ENCODE measurements at regions not wholly inside any gene's neighbourhood (a gene's known extent, or its start where the extent isn't known, plus 50 kb on each side); places are given as distances from the start of the nearest gene placed in this dataset.
"Not testable (repeated sequence)": the region's sequence is repeated elsewhere in the genome, so short reads cannot be mapped to it uniquely, and the experiment has no call there.

GRCh38 chr12:8325145-8325839, 97.9 kb upstream of the FAM90A1 start:
- TF ChIP-seq, protein P1, sequence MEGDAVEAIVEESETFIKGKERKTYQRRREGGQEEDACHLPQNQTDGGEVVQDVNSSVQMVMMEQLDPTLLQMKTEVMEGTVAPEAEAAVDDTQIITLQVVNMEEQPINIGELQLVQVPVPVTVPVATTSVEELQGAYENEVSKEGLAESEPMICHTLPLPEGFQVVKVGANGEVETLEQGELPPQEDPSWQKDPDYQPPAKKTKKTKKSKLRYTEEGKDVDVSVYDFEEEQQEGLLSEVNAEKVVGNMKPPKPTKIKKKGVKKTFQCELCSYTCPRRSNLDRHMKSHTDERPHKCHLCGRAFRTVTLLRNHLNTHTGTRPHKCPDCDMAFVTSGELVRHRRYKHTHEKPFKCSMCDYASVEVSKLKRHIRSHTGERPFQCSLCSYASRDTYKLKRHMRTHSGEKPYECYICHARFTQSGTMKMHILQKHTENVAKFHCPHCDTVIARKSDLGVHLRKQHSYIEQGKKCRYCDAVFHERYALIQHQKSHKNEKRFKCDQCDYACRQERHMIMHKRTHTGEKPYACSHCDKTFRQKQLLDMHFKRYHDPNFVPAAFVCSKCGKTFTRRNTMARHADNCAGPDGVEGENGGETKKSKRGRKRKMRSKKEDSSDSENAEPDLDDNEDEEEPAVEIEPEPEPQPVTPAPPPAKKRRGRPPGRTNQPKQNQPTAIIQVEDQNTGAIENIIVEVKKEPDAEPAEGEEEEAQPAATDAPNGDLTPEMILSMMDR (IDR thresholded peaks at IDR 0.05; ENCODE audit: insufficient read depth, low read length, poor library complexity, severe bottlenecking): not testable (repeated sequence)
- TF ChIP-seq EZH2phosphoT487 (conservative IDR thresholded peaks at IDR 0.05; ENCODE audit: low read length): not testable (repeated sequence)
